ENCODE measurements at regions not wholly inside any gene's neighbourhood (a gene's known extent, or its start where the extent isn't known, plus 50 kb on each side); places are given as distances from the start of the nearest gene placed in this dataset.
"Not testable (repeated sequence)": the region's sequence is repeated elsewhere in the genome, so short reads cannot be mapped to it uniquely, and the experiment has no call there.

GRCh38 chrX:117458243-117458968, 658.2 kb downstream of the KLHL13 start:
- no peak for DNase-seq

GRCh38 chrX:117455787-117456186, 660.8 kb downstream of the KLHL13 start:
- no peak for DNase-seq

GRCh38 chrX:117429501-117429900, 687.1 kb downstream of the KLHL13 start:
- no peak for DNase-seq

- no peak for DNase-seq
These were observed 709.0 kb downstream of the KLHL13 start for GRCh38 chrX:117407449-117408150.

- no peak for DNase-seq
These were observed 715.8 kb downstream of the KLHL13 start for GRCh38 chrX:117400839-117401238.

GRCh38 chrX:117400005-117400404, 716.6 kb downstream of the KLHL13 start:
- DNase-seq = no peak

- no peak for DNase-seq
These were observed 718.8 kb downstream of the KLHL13 start for GRCh38 chrX:117397844-117398243.

- not testable (repeated sequence) for DNase-seq
These were observed 722.0 kb downstream of the KLHL13 start for GRCh38 chrX:117394506-117395070.

GRCh38 chrX:117392360-117392759, 724.2 kb downstream of the KLHL13 start:
- not testable (repeated sequence) for DNase-seq

GRCh38 chrX:117376460-117376859, 740.1 kb downstream of the KLHL13 start:
- DNase-seq = no peak

GRCh38 chrX:117335209-117335608, 781.4 kb downstream of the KLHL13 start:
- DNase-seq = no peak

- DNase-seq = no peak
These were observed 789.2 kb downstream of the KLHL13 start for GRCh38 chrX:117327373-117327772.

GRCh38 chrX:117325706-117326105, 790.9 kb downstream of the KLHL13 start:
- no peak for DNase-seq

- no peak for DNase-seq
These were observed 811.3 kb downstream of the KLHL13 start for GRCh38 chrX:117305168-117305766.

GRCh38 chrX:117301086-117301485, 815.5 kb downstream of the KLHL13 start:
- no peak for DNase-seq

GRCh38 chrX:117291760-117292159, 824.9 kb downstream of the KLHL13 start:
- no peak for DNase-seq

- no peak for DNase-seq
These were observed 812.2 kb upstream of the CT83 start for GRCh38 chrX:117274965-117275364.
